GM12873 (cell line): ENCODE measurements at regions not wholly inside any gene's neighbourhood (a gene's known extent, or its start where the extent isn't known, plus 50 kb on each side); places are given as distances from the start of the nearest gene placed in this dataset.

Experiments
- CTCF ChIP-seq: IDR thresholded peaks from 2 replicates; pipeline ENCODE4 v1.5.1; 2012; ENCODE audit warnings: low read depth, mild to moderate bottlenecking, moderate library complexity, low read length, control low read depth; ENCODE audit not compliant: insufficient read depth; ENCODE audit errors: missing control alignments

GRCh38 chr20:22768266-22769178, 184.2 kb upstream of the FOXA2 start:
- no peak for TF ChIP-seq CTCF

- no peak for TF ChIP-seq CTCF
Observed at GRCh38 chr20:22770241-22770800, 185.9 kb upstream of the FOXA2 start.

GRCh38 chr20:22771706-22772105, 187.3 kb upstream of the FOXA2 start:
- TF ChIP-seq CTCF, result no peak

GRCh38 chr20:22773344-22773743, 189.0 kb upstream of the FOXA2 start:
- TF ChIP-seq CTCF, result no peak

- no peak for TF ChIP-seq CTCF
Observed at GRCh38 chr20:22775256-22775655, 190.9 kb upstream of the FOXA2 start.

GRCh38 chr20:22775671-22776139, 191.3 kb upstream of the FOXA2 start:
- no peak for TF ChIP-seq CTCF

GRCh38 chr20:22776369-22776768, 192.0 kb upstream of the FOXA2 start:
- no peak for TF ChIP-seq CTCF
